ENCODE measurements at regions not wholly inside any gene's neighbourhood (a gene's known extent, or its start where the extent isn't known, plus 50 kb on each side); places are given as distances from the start of the nearest gene placed in this dataset.

- Mint-ChIP-seq H3K4me1 (peaks cover under 1% of the 10 kb centered on the region), H3K27ac (peak overlapping the region; percentile 55), H3K27me3 (peaks cover 4% of the 10 kb centered on the region), H3K36me3 (ENCODE audit: low read depth) (no peaks in the 10 kb centered on the region), H3K4me3 (no peak overlapping the region), H3K9me3 (peaks cover 3% of the 10 kb centered on the region)
- ATAC-seq (replicated peaks) = no peak
These were observed 265.0 kb downstream of the DUSP6 start for GRCh38 chr12:89087149-89087825.

GRCh38 chr12:89085421-89085820 lies 266.9 kb downstream of the DUSP6 start:
- no peak for ATAC-seq (replicated peaks)

GRCh38 chr12:89084751-89085150 lies 267.6 kb downstream of the DUSP6 start:
- Mint-ChIP-seq H3K4me1 (peaks cover 4% of the 10 kb centered on the region), H3K9me3 (peaks cover 3% of the 10 kb centered on the region), H3K27me3 (peaks cover 4% of the 10 kb centered on the region), H3K4me3 (no peak overlapping the region), H3K27ac (no peak overlapping the region), H3K36me3 (ENCODE audit: low read depth) (no peaks in the 10 kb centered on the region)
- no peak for ATAC-seq (replicated peaks)

More at GRCh38 chr12:89085421-89085820, 266.9 kb downstream of the DUSP6 start:
- H3K36me3 Mint-ChIP-seq (ENCODE audit: low read depth) = no peaks in the 10 kb centered on the region
- H3K4me1 Mint-ChIP-seq = peaks cover 4% of the 10 kb centered on the region
- no peak overlapping the region for H3K27ac Mint-ChIP-seq
- peaks cover 4% of the 10 kb centered on the region for H3K27me3 Mint-ChIP-seq
- H3K4me3 Mint-ChIP-seq = no peak overlapping the region
- H3K9me3 Mint-ChIP-seq = peaks cover 3% of the 10 kb centered on the region

- peaks cover 4% of the 10 kb centered on the region for H3K27me3 Mint-ChIP-seq
- peaks cover 3% of the 10 kb centered on the region for H3K9me3 Mint-ChIP-seq
- no peak overlapping the region for H3K4me3 Mint-ChIP-seq
- H3K36me3 Mint-ChIP-seq (ENCODE audit: low read depth) = no peaks in the 10 kb centered on the region
- H3K4me1 Mint-ChIP-seq = peaks cover 4% of the 10 kb centered on the region
- H3K27ac Mint-ChIP-seq = no peak overlapping the region
- no peak for ATAC-seq (replicated peaks)
These were observed 268.8 kb downstream of the DUSP6 start for GRCh38 chr12:89083491-89083890.

GRCh38 chr12:89082370-89082753 lies 269.9 kb downstream of the DUSP6 start:
- H3K4me1 Mint-ChIP-seq = peaks cover 4% of the 10 kb centered on the region
- H3K36me3 Mint-ChIP-seq (ENCODE audit: low read depth) = no peaks in the 10 kb centered on the region
- H3K27me3 Mint-ChIP-seq = peaks cover 4% of the 10 kb centered on the region
- no peaks in the 10 kb centered on the region for H3K9me3 Mint-ChIP-seq
- no peak overlapping the region for H3K27ac Mint-ChIP-seq
- no peak overlapping the region for H3K4me3 Mint-ChIP-seq
- peak; percentile 48 for ATAC-seq (replicated peaks)

- Mint-ChIP-seq H3K27ac (no peak overlapping the region), H3K36me3 (ENCODE audit: low read depth) (no peaks in the 10 kb centered on the region), H3K9me3 (no peaks in the 10 kb centered on the region), H3K4me1 (peaks cover 4% of the 10 kb centered on the region), H3K4me3 (no peak overlapping the region), H3K27me3 (peaks cover 4% of the 10 kb centered on the region)
- ATAC-seq (replicated peaks) = no peak
These were observed 270.5 kb downstream of the DUSP6 start for GRCh38 chr12:89081719-89082369.

- H3K27me3 Mint-ChIP-seq = no peaks in the 10 kb centered on the region
- no peak overlapping the region for H3K4me3 Mint-ChIP-seq
- H3K36me3 Mint-ChIP-seq (ENCODE audit: low read depth) = no peaks in the 10 kb centered on the region
- no peaks in the 10 kb centered on the region for H3K9me3 Mint-ChIP-seq
- H3K27ac Mint-ChIP-seq = no peak overlapping the region
- peaks cover 4% of the 10 kb centered on the region for H3K4me1 Mint-ChIP-seq
- no peak for ATAC-seq (replicated peaks)
These were observed 271.4 kb downstream of the DUSP6 start for GRCh38 chr12:89080793-89081465.

- Mint-ChIP-seq H3K27me3 (no peaks in the 10 kb centered on the region), H3K36me3 (ENCODE audit: low read depth) (no peaks in the 10 kb centered on the region), H3K4me1 (peaks cover 21% of the 10 kb centered on the region), H3K27ac (no peak overlapping the region), H3K9me3 (no peaks in the 10 kb centered on the region), H3K4me3 (no peak overlapping the region)
- ATAC-seq (replicated peaks) = no peak
These were observed 276.3 kb downstream of the DUSP6 start for GRCh38 chr12:89075880-89076540.

- no peaks in the 10 kb centered on the region for H3K9me3 Mint-ChIP-seq
- peak overlapping the region; percentile 95 for H3K27ac Mint-ChIP-seq
These were observed 278.6 kb downstream of the DUSP6 start for GRCh38 chr12:89073659-89074058.

GRCh38 chr12:89073027-89073398 lies 279.3 kb downstream of the DUSP6 start:
- Mint-ChIP-seq H3K27ac (peak overlapping the region; percentile 95), H3K9me3 (no peaks in the 10 kb centered on the region), H3K27me3 (no peaks in the 10 kb centered on the region), H3K4me3 (peak overlapping the region; percentile 62), H3K4me1 (peaks cover 35% of the 10 kb centered on the region), H3K36me3 (ENCODE audit: low read depth) (no peaks in the 10 kb centered on the region)
- ATAC-seq (replicated peaks) = peak; percentile 57

More at GRCh38 chr12:89073659-89074058, 278.6 kb downstream of the DUSP6 start:
- peaks cover 32% of the 10 kb centered on the region for H3K4me1 Mint-ChIP-seq
- H3K36me3 Mint-ChIP-seq (ENCODE audit: low read depth) = no peaks in the 10 kb centered on the region
- H3K27me3 Mint-ChIP-seq = no peaks in the 10 kb centered on the region
- ATAC-seq (replicated peaks) = no peak
- H3K4me3 Mint-ChIP-seq = no peak overlapping the region

- Mint-ChIP-seq H3K36me3 (ENCODE audit: low read depth) (no peaks in the 10 kb centered on the region), H3K27ac (peak overlapping the region; percentile 95), H3K4me1 (peaks cover 40% of the 10 kb centered on the region), H3K4me3 (peak overlapping the region; percentile 62), H3K27me3 (no peaks in the 10 kb centered on the region), H3K9me3 (no peaks in the 10 kb centered on the region)
- peak; percentile 73 for ATAC-seq (replicated peaks)
These were observed 279.8 kb downstream of the DUSP6 start for GRCh38 chr12:89072294-89073026.

GRCh38 chr12:89070603-89071002 lies 281.7 kb downstream of the DUSP6 start:
- H3K27me3 Mint-ChIP-seq = no peaks in the 10 kb centered on the region
- no peaks in the 10 kb centered on the region for H3K9me3 Mint-ChIP-seq
- H3K27ac Mint-ChIP-seq = peak overlapping the region; percentile 95
- ATAC-seq (replicated peaks) = peak; percentile 76
- peaks cover 49% of the 10 kb centered on the region for H3K4me1 Mint-ChIP-seq
- H3K4me3 Mint-ChIP-seq = peak overlapping the region; percentile 62
- no peaks in the 10 kb centered on the region for H3K36me3 Mint-ChIP-seq (ENCODE audit: low read depth)

- H3K27me3 Mint-ChIP-seq = no peaks in the 10 kb centered on the region
- H3K36me3 Mint-ChIP-seq (ENCODE audit: low read depth) = no peaks in the 10 kb centered on the region
- H3K27ac Mint-ChIP-seq = peak overlapping the region; percentile 70
- no peak overlapping the region for H3K4me3 Mint-ChIP-seq
- peaks cover 55% of the 10 kb centered on the region for H3K4me1 Mint-ChIP-seq
- no peak for ATAC-seq (replicated peaks)
- no peaks in the 10 kb centered on the region for H3K9me3 Mint-ChIP-seq
These were observed 282.9 kb downstream of the DUSP6 start for GRCh38 chr12:89069431-89069830.
